ENCODE measurements at regions not wholly inside any gene's neighbourhood (a gene's known extent, or its start where the extent isn't known, plus 50 kb on each side); places are given as distances from the start of the nearest gene placed in this dataset.

DNA sequence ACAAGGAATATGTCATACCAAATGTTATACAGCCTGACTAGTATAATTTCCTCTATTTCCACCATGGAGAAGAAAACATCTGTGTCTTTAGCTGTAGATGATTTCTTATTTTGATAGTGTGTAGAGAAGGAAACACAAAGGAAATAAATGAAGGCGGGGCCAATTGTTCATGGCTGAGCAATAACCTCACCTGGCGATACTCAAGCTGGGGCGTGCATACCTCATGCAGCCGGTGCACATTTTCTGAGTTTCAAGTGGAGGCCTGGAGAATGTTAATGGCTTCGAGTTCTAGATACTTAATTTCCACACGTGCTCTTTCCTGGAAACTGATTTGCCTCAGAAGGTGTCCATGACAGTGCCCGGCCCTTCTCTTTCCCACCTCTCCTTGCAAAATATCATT, 127.4 kb upstream of the TAF11L2 start:
- Histone ChIP-seq H4K20me1 (ENCODE audit: control insufficient read depth, insufficient read depth, low read depth, low read length) (no peaks in the 10 kb centered on the region), H3F3A (ENCODE audit: control insufficient read depth, insufficient read depth) (no peaks in the 10 kb centered on the region), H3K4me3 (ENCODE audit: low read length) (no peak overlapping the region), H3K27ac (ENCODE audit: low read depth, low read length) (no peak overlapping the region), H3K79me2 (ENCODE audit: control insufficient read depth, low read length) (no peaks in the 10 kb centered on the region), H3K9me2 (replicated peaks; ENCODE audit: control insufficient read depth, low read length) (no peaks in the 10 kb centered on the region), H3K4me2 (ENCODE audit: low read length) (no peak overlapping the region), H3K27me3 (ENCODE audit: control insufficient read depth, low read length) (no peaks in the 10 kb centered on the region), H3K4me1 (ENCODE audit: control insufficient read depth, low read length) (peaks cover 7% of the 10 kb centered on the region), H3K9me3 (ENCODE audit: control insufficient read depth, insufficient read depth, low read length) (no peaks in the 10 kb centered on the region), H3K36me3 (ENCODE audit: control insufficient read depth, low read length) (no peaks in the 10 kb centered on the region)
- no peak for TF ChIP-seq CTCF (IDR thresholded peaks at IDR 0.05; ENCODE audit: low read depth, low read length, poor library complexity, severe bottlenecking)

GRCh38 chr5:17373406-17373805, 124.6 kb upstream of the TAF11L2 start:
- Histone ChIP-seq H3K27ac (ENCODE audit: low read depth, low read length) (no peak overlapping the region), H3K36me3 (ENCODE audit: control insufficient read depth, low read length) (no peaks in the 10 kb centered on the region), H3F3A (ENCODE audit: control insufficient read depth, insufficient read depth) (no peaks in the 10 kb centered on the region), H3K4me1 (ENCODE audit: control insufficient read depth, low read length) (peaks cover 7% of the 10 kb centered on the region), H3K27me3 (ENCODE audit: control insufficient read depth, low read length) (no peaks in the 10 kb centered on the region), H3K79me2 (ENCODE audit: control insufficient read depth, low read length) (no peaks in the 10 kb centered on the region), H3K9me3 (ENCODE audit: control insufficient read depth, insufficient read depth, low read length) (no peaks in the 10 kb centered on the region), H3K9me2 (replicated peaks; ENCODE audit: control insufficient read depth, low read length) (no peaks in the 10 kb centered on the region), H3K4me2 (ENCODE audit: low read length) (no peak overlapping the region), H3K4me3 (ENCODE audit: low read length) (no peak overlapping the region), H4K20me1 (ENCODE audit: control insufficient read depth, insufficient read depth, low read depth, low read length) (no peaks in the 10 kb centered on the region)
- no peak for TF ChIP-seq EZH2phosphoT487 (IDR thresholded peaks at IDR 0.05; ENCODE audit: borderline replicate concordance, low read length)
- no peak for TF ChIP-seq CTCF (IDR thresholded peaks at IDR 0.05; ENCODE audit: low read depth, low read length, poor library complexity, severe bottlenecking)

- H3K9me2 ChIP-seq (replicated peaks; ENCODE audit: control insufficient read depth, low read length), result no peaks in the 10 kb centered on the region
- H3K27ac ChIP-seq (ENCODE audit: low read depth, low read length), result no peak overlapping the region
Observed at GRCh38 chr5:17373814-17374556, 124.0 kb upstream of the TAF11L2 start.

More at GRCh38 chr5:17373814-17374556, 124.0 kb upstream of the TAF11L2 start:
- Histone ChIP-seq H4K20me1 (ENCODE audit: control insufficient read depth, insufficient read depth, low read depth, low read length) (no peaks in the 10 kb centered on the region), H3K4me2 (ENCODE audit: low read length) (no peak overlapping the region), H3K4me1 (ENCODE audit: control insufficient read depth, low read length) (peaks cover 7% of the 10 kb centered on the region), H3K36me3 (ENCODE audit: control insufficient read depth, low read length) (no peaks in the 10 kb centered on the region), H3K79me2 (ENCODE audit: control insufficient read depth, low read length) (no peaks in the 10 kb centered on the region), H3K27me3 (ENCODE audit: control insufficient read depth, low read length) (no peaks in the 10 kb centered on the region), H3K9me3 (ENCODE audit: control insufficient read depth, insufficient read depth, low read length) (no peaks in the 10 kb centered on the region), H3K4me3 (ENCODE audit: low read length) (no peak overlapping the region), H3F3A (ENCODE audit: control insufficient read depth, insufficient read depth) (no peaks in the 10 kb centered on the region)
- TF ChIP-seq CTCF (IDR thresholded peaks at IDR 0.05; ENCODE audit: low read depth, low read length, poor library complexity, severe bottlenecking) (no peak), EZH2phosphoT487 (IDR thresholded peaks at IDR 0.05; ENCODE audit: borderline replicate concordance, low read length) (no peak)

All from DOHH2 (cell line).